Hepatocyte (in vitro differentiated cells): ENCODE measurements at regions not wholly inside any gene's neighbourhood (a gene's known extent, or its start where the extent isn't known, plus 50 kb on each side); places are given as distances from the start of the nearest gene placed in this dataset.

Experiments
- DNase-seq: peaks from one replicate; pipeline ENCODE4 v3.0.0-alpha.2; 2016; ENCODE audit warnings: low spot score
- H2AFZ ChIP-seq: fragments of 200-600 bp; sonication (generic); 2 replicates; pipeline ENCODE4 v1.6.0; 2016; ENCODE audit warnings: antibody characterized with exemption, mild to moderate bottlenecking
- H3K27ac ChIP-seq: fragments of 200-600 bp; sonication (generic); 2 replicates; pipeline ENCODE4 v1.5.1; 2016; ENCODE audit warnings: mild to moderate bottlenecking
- H3K27me3 ChIP-seq: fragments of 200-600 bp; sonication (generic); 2 replicates; pipeline ENCODE4 v1.6.1; 2016
- H3K36me3 ChIP-seq: fragments of 200-600 bp; sonication (generic); replicated peaks from 2 replicates; pipeline ENCODE4 v1.5.1; 2016; ENCODE audit warnings: low read depth; ENCODE audit not compliant: insufficient read depth
- H3K4me1 ChIP-seq: fragments of 200-600 bp; sonication (generic); 2 replicates; pipeline ENCODE4 v1.5.1; 2016; ENCODE audit warnings: mild to moderate bottlenecking, moderate library complexity; ENCODE audit not compliant: insufficient read depth
- H3K4me2 ChIP-seq: fragments of 200-600 bp; sonication (generic); 2 replicates; pipeline ENCODE4 v1.6.0; 2016
- H3K4me3 ChIP-seq: fragments of 200-600 bp; sonication (generic); 2 replicates; pipeline ENCODE4 v1.5.1; 2016; ENCODE audit warnings: mild to moderate bottlenecking
- H3K79me2 ChIP-seq: fragments of 200-600 bp; sonication (generic); 2 replicates; pipeline ENCODE4 v1.6.0; 2017; ENCODE audit warnings: mild to moderate bottlenecking
- H3K9me2 ChIP-seq: fragments of 200-600 bp; sonication (generic); replicated peaks from 2 replicates; pipeline ENCODE4 v1.6.0; 2017; ENCODE audit warnings: mild to moderate bottlenecking; ENCODE audit not compliant: insufficient read depth
- H3K9me3 ChIP-seq: fragments of 200-600 bp; sonication (generic); 2 replicates; pipeline ENCODE4 v1.5.1; 2016; ENCODE audit warnings: low read depth, mild to moderate bottlenecking
- H4K20me1 ChIP-seq: fragments of 200-600 bp; sonication (generic); 2 replicates; pipeline ENCODE4 v1.6.0; 2016; ENCODE audit warnings: mild to moderate bottlenecking; ENCODE audit not compliant: insufficient read depth, poor library complexity, severe bottlenecking
- CTCF ChIP-seq: fragments of 200-600 bp; sonication (generic); IDR thresholded peaks from 2 replicates; pipeline ENCODE4 v1.5.1; 2016; ENCODE audit warnings: antibody characterized with exemption, mild to moderate bottlenecking; ENCODE audit not compliant: poor library complexity
- EZH2 ChIP-seq: fragments of 200-600 bp; sonication (generic); IDR thresholded peaks from 2 replicates; pipeline ENCODE4 v1.6.1; 2016; ENCODE audit warnings: antibody characterized with exemption, mild to moderate bottlenecking, borderline replicate concordance
- EZH2phosphoT487 ChIP-seq: fragments of 200-600 bp; sonication (generic); IDR thresholded peaks from one replicate; pipeline ENCODE4 v1.6.1; 2018; ENCODE audit warnings: antibody characterized with exemption, mild to moderate bottlenecking, low read depth, moderate library complexity; ENCODE audit not compliant: unreplicated experiment, severe bottlenecking
- WGBS: methylation state at CpG from one replicate; pipeline ENCODE4 v1.1.6; 2016; ENCODE audit warnings: low lambda C conversion rate; ENCODE audit errors: missing lambda C conversion rate; 5-methylcytosine and 5-hydroxymethylcytosine counted together

- Histone ChIP-seq H2AFZ (no peak overlapping the region), H3K9me2 (no peaks in the 10 kb centered on the region), H3K4me3 (no peak overlapping the region), H3K36me3 (no peaks in the 10 kb centered on the region), H3K9me3 (no peaks in the 10 kb centered on the region), H3K79me2 (no peaks in the 10 kb centered on the region), H3K4me2 (no peak overlapping the region), H3K27ac (no peak overlapping the region), H3K27me3 (no peaks in the 10 kb centered on the region), H3K4me1 (no peaks in the 10 kb centered on the region), H4K20me1 (no peaks in the 10 kb centered on the region)
- TF ChIP-seq EZH2phosphoT487: no peak
- no peak for TF ChIP-seq CTCF
- TF ChIP-seq EZH2: no peak
- 90% methylated on average over 1 of the region's 1 CpG for WGBS
- no peak for DNase-seq
These were observed 885.8 kb downstream of the KCNA4 start for GRCh38 chr11:29131055-29131454.

GRCh38 chr11:29129844-29130243 is 887.0 kb downstream of the KCNA4 start:
- H3K36me3 ChIP-seq: no peaks in the 10 kb centered on the region
- no peaks in the 10 kb centered on the region for H3K9me3 ChIP-seq
- H2AFZ ChIP-seq: no peak overlapping the region
- no peaks in the 10 kb centered on the region for H3K27me3 ChIP-seq
- TF ChIP-seq CTCF (no peak), EZH2phosphoT487 (no peak)
- no peak overlapping the region for H3K4me3 ChIP-seq
- H3K4me2 ChIP-seq: no peak overlapping the region
- WGBS: 85% methylated on average over 1 of the region's 1 CpG
- no peaks in the 10 kb centered on the region for H4K20me1 ChIP-seq
- H3K27ac ChIP-seq: no peak overlapping the region
- H3K4me1 ChIP-seq: no peaks in the 10 kb centered on the region
- DNase-seq: no peak
- no peaks in the 10 kb centered on the region for H3K79me2 ChIP-seq
- no peaks in the 10 kb centered on the region for H3K9me2 ChIP-seq

- H3K27me3 ChIP-seq: no peaks in the 10 kb centered on the region
- no peaks in the 10 kb centered on the region for H3K79me2 ChIP-seq
- no peaks in the 10 kb centered on the region for H3K9me2 ChIP-seq
- H3K4me2 ChIP-seq: no peak overlapping the region
- no peak for DNase-seq
- no peaks in the 10 kb centered on the region for H4K20me1 ChIP-seq
- no peaks in the 10 kb centered on the region for H3K36me3 ChIP-seq
- no peak overlapping the region for H3K27ac ChIP-seq
- H3K4me1 ChIP-seq: no peaks in the 10 kb centered on the region
- no peak overlapping the region for H2AFZ ChIP-seq
- TF ChIP-seq CTCF: no peak
- TF ChIP-seq EZH2: no peak
- TF ChIP-seq EZH2phosphoT487: no peak
- no peak overlapping the region for H3K4me3 ChIP-seq
- H3K9me3 ChIP-seq: no peaks in the 10 kb centered on the region
These were observed 889.4 kb downstream of the KCNA4 start for GRCh38 chr11:29127461-29127860.

- H3K36me3 ChIP-seq: no peaks in the 10 kb centered on the region
- H3K4me2 ChIP-seq: no peak overlapping the region
- peaks cover 1% of the 10 kb centered on the region for H3K4me1 ChIP-seq
- no peaks in the 10 kb centered on the region for H3K9me3 ChIP-seq
- DNase-seq: peak; percentile 4
- no peak overlapping the region for H2AFZ ChIP-seq
- no peak overlapping the region for H3K4me3 ChIP-seq
- no peaks in the 10 kb centered on the region for H4K20me1 ChIP-seq
- no peaks in the 10 kb centered on the region for H3K79me2 ChIP-seq
- H3K27me3 ChIP-seq: no peaks in the 10 kb centered on the region
- H3K27ac ChIP-seq: no peak overlapping the region
- H3K9me2 ChIP-seq: no peaks in the 10 kb centered on the region
- TF ChIP-seq EZH2phosphoT487: no peak
- no peak for TF ChIP-seq CTCF
- no peak for TF ChIP-seq EZH2
These were observed 891.2 kb downstream of the KCNA4 start for GRCh38 chr11:29125606-29126005.
